GM21529 (cell line): ENCODE measurements at regions not wholly inside any gene's neighbourhood (a gene's known extent, or its start where the extent isn't known, plus 50 kb on each side); places are given as distances from the start of the nearest gene placed in this dataset.
"Not testable (repeated sequence)": the region's sequence is repeated elsewhere in the genome, so short reads cannot be mapped to it uniquely, and the experiment has no call there.

Source experiments
- ATAC-seq: cut with Tn5 transposase; IDR thresholded peaks from one replicate; pipeline ENCODE4 v1.9.1; 2021; ENCODE audit not compliant: unreplicated experiment

DNA sequence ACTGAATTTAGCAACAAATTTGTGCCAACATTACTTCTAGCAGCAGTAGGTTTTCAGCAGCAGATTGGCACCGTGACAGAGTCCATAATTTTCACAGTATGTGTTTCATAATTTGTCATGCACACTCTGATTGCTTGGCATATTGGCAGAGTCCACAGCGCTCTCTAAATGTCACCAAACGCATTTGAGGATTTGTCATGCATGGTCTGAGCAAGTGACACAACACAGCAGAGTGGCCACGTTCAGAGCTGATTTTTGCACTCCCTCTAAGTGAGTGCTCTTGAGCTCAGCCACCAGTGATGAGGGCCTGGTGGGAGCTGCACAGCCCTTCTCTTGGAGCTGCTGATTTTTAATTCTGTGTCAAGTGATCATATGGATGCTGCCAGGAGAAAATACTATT, 1270.8 kb downstream of the ROBO1 start:
- no peak for ATAC-seq

- ATAC-seq, result no peak
These were observed 1270.0 kb downstream of the ROBO1 start for GRCh38 chr3:78497767-78498166.

GRCh38 chr3:78506061-78506460, 1261.7 kb downstream of the ROBO1 start:
- ATAC-seq, result no peak

DNA sequence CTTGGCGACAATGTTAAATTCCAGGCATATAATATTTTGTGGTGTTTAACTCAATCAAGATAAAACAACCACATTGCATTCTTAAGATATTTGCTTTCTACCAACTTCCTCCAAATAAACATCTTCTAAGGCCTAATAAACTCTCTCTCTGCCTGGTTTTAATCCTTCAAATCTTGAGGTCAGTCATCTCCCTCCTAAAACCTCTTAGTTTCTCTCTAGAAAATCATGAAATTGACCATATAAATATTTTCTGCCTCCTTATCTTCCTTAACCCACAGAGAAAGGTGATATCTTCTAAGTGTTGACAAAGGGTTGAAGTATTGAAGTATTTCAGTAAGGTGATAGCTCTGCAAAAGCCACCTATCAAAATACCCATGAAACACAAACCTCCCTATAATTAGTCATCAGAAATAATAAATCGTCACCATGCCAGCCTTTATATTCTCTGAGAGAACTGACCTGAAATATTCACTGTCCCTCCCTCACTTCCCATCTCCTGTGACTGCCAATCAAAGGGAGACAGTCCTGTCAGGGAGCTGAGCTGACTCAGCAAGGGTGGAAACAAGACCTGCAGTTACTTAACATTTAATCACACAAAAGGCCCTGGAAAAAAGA, 1261.1 kb downstream of the ROBO1 start:
- no peak for ATAC-seq

DNA sequence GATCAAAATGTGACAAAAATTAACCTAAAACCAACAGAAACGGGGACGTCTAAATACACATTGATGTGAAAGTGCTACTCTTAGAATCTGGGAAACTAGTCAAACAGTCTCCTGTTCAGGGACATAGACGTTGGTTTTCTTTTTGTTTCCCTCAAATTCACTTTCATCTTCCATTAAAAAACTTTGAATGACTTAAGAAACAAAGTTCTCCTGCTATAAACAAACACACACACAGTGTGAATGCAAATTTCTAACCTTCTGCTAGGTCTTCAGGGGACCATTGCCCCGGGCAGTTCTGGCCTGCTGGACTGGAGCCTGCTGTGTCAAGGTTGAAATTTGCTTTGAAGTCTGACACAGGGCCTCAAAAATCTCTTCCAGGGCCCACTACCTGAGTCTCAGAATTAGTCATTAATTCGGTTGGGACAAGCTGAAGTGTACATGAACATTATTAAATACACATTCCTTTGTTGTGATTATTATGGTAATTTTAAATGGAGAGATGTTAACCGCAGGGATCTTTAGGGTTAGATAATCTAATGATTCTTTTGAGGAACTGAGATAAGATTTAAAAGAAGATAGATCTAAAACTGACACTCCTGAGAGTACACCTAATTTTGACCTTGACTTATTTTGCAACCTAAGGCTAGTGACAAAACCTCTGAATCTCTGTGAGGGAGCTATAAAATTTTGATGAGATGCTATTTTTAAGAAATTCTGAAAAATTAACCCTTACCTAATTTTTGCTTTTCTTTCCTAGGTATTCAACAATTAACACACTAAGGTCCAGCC, 1260.4 kb downstream of the ROBO1 start:
- no peak for ATAC-seq

DNA sequence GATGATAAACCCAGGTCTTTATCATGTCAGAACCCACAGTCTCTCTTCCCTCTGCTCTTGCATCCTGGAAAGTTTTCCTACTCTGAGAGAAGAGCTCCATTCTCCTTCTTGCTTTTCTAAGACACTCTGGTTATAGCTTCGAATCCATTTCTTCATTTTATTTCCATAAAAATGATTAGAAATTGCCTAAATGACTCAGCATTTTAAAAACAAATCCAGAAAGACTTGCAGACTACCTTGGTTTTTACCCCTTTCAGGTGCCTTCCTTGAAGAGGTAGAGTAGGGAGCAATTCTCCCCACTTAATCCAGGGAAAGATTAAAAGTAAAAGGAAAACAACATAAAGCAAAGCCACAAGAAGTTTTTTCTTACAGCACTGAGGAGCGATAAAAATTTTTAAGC, 1256.0 kb downstream of the ROBO1 start:
- ATAC-seq, result no peak

DNA sequence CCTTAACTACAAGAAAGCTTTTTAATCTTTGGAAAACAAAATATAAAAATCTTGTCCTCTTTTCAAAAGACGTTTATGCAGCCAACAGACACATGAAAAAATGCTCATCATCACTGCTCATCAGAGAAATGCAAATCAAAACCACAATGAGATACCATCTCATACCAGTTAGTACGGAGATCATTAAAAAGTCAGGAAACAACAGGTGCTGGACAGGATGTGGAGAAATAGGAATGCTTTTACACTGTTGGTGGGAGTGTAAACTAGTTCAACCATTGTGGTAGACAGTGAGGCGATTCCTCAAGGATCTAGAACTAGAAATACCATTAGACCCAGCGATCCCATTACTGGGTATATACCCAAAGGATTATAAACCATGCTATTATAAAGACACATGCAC, 1255.0 kb downstream of the ROBO1 start:
- not testable (repeated sequence) for ATAC-seq

DNA sequence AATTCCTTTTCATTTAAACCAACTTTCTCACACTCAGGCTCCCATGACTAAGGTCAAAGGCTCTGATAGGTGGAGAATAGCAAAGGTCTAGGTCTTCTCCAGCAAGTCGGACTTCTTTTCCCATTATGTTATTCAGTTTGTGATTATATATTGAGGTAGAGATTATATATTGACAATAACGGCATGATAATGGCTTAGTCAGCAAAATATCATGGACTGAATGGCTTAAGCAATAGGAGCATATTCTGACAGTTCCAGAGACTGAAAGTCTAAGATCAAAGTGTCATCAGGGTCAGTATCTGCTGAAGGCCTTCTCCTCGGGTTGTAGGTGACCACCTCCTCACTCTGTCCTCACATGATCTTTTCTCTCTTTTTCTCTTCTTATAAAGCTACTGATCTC, 1251.4 kb downstream of the ROBO1 start:
- no peak for ATAC-seq

DNA sequence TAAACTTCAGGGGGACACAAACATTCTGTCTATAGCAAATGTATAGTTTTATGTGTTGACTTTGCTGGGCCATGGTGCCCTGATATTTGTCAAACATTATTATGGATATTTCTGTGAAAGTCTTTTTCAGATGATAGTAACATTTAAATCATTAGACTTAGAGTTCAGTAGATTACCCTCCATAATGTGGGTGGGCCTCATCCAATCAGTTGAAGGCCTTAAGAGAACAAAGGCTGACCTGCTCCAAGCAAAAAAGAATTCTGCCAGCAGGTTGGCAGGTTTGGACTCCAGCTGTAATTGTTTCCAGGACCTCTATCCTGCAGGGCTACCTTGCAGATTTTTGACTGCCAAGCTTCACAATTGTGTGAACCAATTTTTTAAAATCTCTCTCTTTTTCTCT, 1250.9 kb downstream of the ROBO1 start:
- no peak for ATAC-seq

DNA sequence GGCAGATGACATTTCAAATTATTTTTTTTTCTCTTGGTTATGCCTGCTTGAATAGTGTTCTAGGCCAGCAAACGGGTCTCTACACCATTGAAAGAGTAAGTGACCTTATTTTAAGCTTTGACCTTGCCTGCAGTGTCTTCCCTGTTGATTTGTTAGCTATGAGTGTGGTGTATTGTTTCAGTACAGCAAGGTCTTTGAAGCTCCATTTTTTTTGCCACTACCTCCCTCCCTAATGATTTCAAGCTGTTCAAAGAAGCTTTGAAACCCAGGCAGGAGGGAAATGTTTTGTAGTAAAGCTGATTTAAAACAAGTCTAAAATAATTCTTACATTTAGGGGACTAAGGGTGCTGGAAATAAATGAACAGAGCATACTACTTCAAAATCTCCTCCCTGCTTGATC, 1249.8 kb downstream of the ROBO1 start:
- ATAC-seq, result no peak

- ATAC-seq, result no peak
These were observed 1248.5 kb downstream of the ROBO1 start for GRCh38 chr3:78519281-78519680.

DNA sequence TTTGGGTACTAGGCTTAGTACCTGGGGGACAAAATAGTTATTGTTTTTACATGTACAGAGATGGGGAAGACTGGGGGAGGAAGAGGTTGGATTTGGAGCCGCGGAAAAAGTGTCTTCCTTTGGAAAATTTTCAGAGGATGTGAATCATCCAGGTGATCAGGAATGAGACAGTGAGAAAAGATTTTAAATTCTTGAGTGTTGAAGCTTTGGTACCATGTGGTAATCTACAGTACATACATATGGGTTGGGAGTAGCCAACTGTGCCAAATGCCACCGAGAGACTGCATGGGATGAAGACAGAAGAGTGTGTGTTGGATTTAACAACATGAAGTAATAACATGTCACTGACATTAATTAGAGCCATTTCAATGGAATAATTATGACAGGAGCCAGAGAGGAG, 1238.2 kb downstream of the ROBO1 start:
- no peak for ATAC-seq

GRCh38 chr3:78540485-78540884, 1227.3 kb downstream of the ROBO1 start:
- ATAC-seq, result no peak

GRCh38 chr3:78545827-78546226, 1222.0 kb downstream of the ROBO1 start:
- no peak for ATAC-seq
